ENCODE measurements at regions not wholly inside any gene's neighbourhood (a gene's known extent, or its start where the extent isn't known, plus 50 kb on each side); places are given as distances from the start of the nearest gene placed in this dataset.

- TF ChIP-seq CTCF (IDR thresholded peaks at IDR 0.05; ENCODE audit: low read depth, low read length) (no peak), EZH2phosphoT487 (IDR thresholded peaks at IDR 0.05; ENCODE audit: low read depth) (no peak)
These were observed 166.0 kb upstream of the KCNG1 start for GRCh38 chr20:51188941-51189340.
